Stomach (tissue), 4 donors: ENCODE measurements at regions not wholly inside any gene's neighbourhood (a gene's known extent, or its start where the extent isn't known, plus 50 kb on each side); places are given as distances from the start of the nearest gene placed in this dataset.

Experiments
- EP300 ChIP-seq: sonication (generic); formaldehyde crosslinking; IDR thresholded peaks from one replicate; pipeline ENCODE4 v1.6.1; 2017; ENCODE audit warnings: antibody characterized with exemption
- POLR2AphosphoS5 ChIP-seq, 3 donors: sonication (generic); formaldehyde crosslinking; IDR thresholded peaks; one replicate each; pipeline ENCODE4 v1.6.1; 2016; ENCODE audit warnings: antibody characterized with exemption in 3 of 3
- TF ChIP-seq, protein P1 (sequence below), 7 experiments: fragments of 450-650 bp in 4 of 7; fragments of 200-600 bp in 3 of 7; sonication (generic) in 3 of 7; IDR thresholded peaks; one replicate each; pipeline ENCODE4 v1.5.1; 2016 to 2019; ENCODE audit warnings: antibody characterized with exemption in 7 of 7, control low read depth in 2 of 7, mild to moderate bottlenecking in 1 of 7

DNA sequence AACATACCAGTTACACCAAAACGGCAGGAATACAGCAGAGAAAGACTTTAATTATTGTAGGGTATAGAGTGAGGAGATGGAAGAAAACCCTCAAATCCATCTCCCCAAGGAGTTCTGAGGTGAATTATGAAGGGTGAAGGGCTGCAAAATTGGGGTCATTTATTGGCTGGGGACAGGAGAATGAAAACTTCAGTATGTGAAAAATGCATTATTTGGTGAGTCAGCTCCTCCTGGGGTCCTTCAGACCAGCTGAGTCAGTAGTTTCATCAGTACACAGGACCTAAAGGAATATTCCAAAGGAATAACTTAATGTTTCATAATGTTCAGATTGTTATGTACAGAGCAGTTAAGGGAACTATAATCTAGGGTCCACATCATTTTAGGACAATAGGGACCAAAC, 566.0 kb downstream of the GBE1 start:
- TF ChIP-seq, protein P1, sequence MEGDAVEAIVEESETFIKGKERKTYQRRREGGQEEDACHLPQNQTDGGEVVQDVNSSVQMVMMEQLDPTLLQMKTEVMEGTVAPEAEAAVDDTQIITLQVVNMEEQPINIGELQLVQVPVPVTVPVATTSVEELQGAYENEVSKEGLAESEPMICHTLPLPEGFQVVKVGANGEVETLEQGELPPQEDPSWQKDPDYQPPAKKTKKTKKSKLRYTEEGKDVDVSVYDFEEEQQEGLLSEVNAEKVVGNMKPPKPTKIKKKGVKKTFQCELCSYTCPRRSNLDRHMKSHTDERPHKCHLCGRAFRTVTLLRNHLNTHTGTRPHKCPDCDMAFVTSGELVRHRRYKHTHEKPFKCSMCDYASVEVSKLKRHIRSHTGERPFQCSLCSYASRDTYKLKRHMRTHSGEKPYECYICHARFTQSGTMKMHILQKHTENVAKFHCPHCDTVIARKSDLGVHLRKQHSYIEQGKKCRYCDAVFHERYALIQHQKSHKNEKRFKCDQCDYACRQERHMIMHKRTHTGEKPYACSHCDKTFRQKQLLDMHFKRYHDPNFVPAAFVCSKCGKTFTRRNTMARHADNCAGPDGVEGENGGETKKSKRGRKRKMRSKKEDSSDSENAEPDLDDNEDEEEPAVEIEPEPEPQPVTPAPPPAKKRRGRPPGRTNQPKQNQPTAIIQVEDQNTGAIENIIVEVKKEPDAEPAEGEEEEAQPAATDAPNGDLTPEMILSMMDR (IDR thresholded peaks at IDR 0.05): no peak
- no peak for TF ChIP-seq POLR2AphosphoS5 (IDR thresholded peaks at IDR 0.05)
- no peak for TF ChIP-seq EP300
